NB4 (cell line): ENCODE measurements at regions not wholly inside any gene's neighbourhood (a gene's known extent, or its start where the extent isn't known, plus 50 kb on each side); places are given as distances from the start of the nearest gene placed in this dataset.

Experiments used
- TF ChIP-seq, protein P1 (sequence below): IDR thresholded peaks from 2 replicates; pipeline ENCODE4 v1.6.1; 2011; ENCODE audit warnings: low read depth, low read length
- TF ChIP-seq, protein P2 (sequence below): IDR thresholded peaks from one replicate; pipeline ENCODE4 v1.5.1; 2012; ENCODE audit warnings: low read depth, low read length

DNA sequence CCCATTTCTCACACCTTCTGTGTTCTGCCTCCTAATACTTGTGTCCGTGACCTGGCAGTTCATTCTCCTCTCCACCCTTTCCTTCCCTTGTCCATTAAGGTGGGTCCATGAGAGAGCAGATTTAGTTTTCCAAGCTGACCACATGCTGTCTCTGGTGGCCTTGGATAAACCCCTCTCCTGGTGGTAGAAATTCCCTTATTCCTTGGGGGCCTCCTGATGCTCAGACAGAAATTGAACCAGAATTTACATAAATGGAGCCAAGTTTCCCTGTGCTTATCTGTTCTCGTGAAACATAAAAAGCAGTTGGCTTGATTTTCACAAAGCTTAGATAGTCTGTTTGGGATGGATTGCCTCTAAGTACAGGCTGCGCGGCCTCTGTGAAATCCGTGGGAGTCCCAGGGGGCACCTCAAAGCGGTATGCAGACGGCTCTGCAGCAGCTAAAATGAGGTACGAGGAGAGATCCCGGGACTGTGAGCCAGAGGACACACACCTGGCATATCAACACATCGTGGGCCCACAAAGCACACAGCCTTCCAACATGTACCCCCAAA is 101.0 kb upstream of the NMNAT3 start:
- TF ChIP-seq, protein P1, sequence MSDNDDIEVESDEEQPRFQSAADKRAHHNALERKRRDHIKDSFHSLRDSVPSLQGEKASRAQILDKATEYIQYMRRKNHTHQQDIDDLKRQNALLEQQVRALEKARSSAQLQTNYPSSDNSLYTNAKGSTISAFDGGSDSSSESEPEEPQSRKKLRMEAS, result no peak
- TF ChIP-seq, protein P2, sequence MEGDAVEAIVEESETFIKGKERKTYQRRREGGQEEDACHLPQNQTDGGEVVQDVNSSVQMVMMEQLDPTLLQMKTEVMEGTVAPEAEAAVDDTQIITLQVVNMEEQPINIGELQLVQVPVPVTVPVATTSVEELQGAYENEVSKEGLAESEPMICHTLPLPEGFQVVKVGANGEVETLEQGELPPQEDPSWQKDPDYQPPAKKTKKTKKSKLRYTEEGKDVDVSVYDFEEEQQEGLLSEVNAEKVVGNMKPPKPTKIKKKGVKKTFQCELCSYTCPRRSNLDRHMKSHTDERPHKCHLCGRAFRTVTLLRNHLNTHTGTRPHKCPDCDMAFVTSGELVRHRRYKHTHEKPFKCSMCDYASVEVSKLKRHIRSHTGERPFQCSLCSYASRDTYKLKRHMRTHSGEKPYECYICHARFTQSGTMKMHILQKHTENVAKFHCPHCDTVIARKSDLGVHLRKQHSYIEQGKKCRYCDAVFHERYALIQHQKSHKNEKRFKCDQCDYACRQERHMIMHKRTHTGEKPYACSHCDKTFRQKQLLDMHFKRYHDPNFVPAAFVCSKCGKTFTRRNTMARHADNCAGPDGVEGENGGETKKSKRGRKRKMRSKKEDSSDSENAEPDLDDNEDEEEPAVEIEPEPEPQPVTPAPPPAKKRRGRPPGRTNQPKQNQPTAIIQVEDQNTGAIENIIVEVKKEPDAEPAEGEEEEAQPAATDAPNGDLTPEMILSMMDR, result no peak
